BLaER1 (cell line): ENCODE measurements at regions not wholly inside any gene's neighbourhood (a gene's known extent, or its start where the extent isn't known, plus 50 kb on each side); places are given as distances from the start of the nearest gene placed in this dataset.

ENCODE experiments used
- H3K27ac ChIP-seq: shearing (Covaris generic); formaldehyde crosslinking; 2 replicates; pipeline ENCODE4 v1.8.1; 2022
- H3K27me3 ChIP-seq: shearing (Covaris generic); formaldehyde crosslinking; 2 replicates; pipeline ENCODE4 v1.8.1; 2022
- H3K36me3 ChIP-seq: shearing (Covaris generic); formaldehyde crosslinking; 2 replicates; pipeline ENCODE4 v1.8.1; 2022
- H3K4me1 ChIP-seq: shearing (Covaris generic); formaldehyde crosslinking; 2 replicates; pipeline ENCODE4 v1.8.1; 2022
- H3K4me2 ChIP-seq: shearing (Covaris generic); formaldehyde crosslinking; 2 replicates; pipeline ENCODE4 v1.8.1; 2022
- H3K4me3 ChIP-seq: shearing (Covaris generic); formaldehyde crosslinking; 2 replicates; pipeline ENCODE4 v1.8.1; 2022
- H3K9ac ChIP-seq: shearing (Covaris generic); formaldehyde crosslinking; 2 replicates; pipeline ENCODE4 v1.8.1; 2022
- H3K9me3 ChIP-seq: shearing (Covaris generic); formaldehyde crosslinking; 2 replicates; pipeline ENCODE4 v1.8.1; 2022
- H4K20me1 ChIP-seq: shearing (Covaris generic); formaldehyde crosslinking; 2 replicates; pipeline ENCODE4 v1.8.1; 2022
- Cebpa-rat ChIP-seq: shearing (Covaris generic); IDR thresholded peaks from 2 replicates; pipeline ENCODE4 v1.8.1; 2022

DNA sequence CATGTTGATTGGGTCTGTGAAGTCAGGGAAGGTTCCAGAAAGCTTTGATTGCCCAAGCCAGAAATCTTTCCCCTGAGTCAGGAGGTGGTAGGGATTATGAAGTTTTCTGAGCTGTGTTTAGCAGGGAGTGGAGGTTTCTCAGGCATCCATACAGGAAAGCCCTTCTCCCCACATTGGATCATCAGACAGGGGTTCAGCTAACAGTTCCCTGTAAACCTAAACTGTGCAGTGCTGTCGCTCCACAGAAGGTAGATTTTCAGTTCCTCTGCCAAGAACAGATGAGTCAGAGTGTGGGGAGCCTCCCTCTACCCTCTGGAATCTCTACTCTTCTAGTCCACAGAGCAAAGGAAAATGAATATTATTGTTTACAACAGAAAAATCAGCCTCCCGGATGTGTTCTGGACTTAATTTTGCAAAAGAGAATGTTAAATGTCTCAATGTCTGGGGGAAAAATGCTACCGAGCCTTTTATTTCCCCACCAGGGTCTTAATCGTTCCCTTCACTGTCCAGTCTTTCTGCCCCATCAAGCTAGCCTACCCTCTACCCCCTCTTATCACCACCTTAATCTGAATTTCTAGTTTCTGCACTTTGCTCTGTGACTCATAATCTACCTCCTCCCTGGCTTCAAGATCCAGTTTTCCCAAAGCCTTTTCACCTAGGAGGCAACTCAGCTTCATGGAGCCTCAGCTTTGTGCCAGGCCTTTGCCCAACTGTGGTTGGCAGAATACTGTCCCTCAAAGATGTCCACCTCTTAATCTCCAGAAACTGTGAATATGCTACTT lies 355.6 kb downstream of the PRDM2 start:
- Histone ChIP-seq H3K4me1 (no peaks in the 10 kb centered on the region), H3K4me3 (no peak overlapping the region), H4K20me1 (no peaks in the 10 kb centered on the region), H3K4me2 (no peak overlapping the region), H3K36me3 (no peaks in the 10 kb centered on the region), H3K9ac (no peak overlapping the region), H3K9me3 (no peaks in the 10 kb centered on the region), H3K27ac (no peak overlapping the region), H3K27me3 (no peaks in the 10 kb centered on the region)
- no peak for TF ChIP-seq Cebpa-rat

DNA sequence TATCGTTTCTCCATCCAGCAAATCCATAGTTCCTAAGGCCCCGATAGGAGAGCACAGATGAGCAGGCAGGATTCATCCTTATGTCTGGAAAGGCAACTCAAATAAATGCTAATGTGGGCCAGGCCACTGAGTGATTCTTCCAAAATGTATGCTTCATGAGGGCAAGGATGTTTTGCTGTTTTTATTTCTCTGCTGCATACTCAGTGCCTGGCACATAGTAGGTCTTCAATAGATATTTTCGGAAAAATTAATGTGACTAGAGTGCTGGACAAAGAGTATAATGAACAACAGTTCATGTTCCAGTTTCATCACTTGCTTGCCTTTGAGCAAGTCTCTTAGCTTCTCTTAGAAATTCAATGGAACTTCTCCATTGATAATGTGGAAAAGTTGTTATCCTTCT lies 357.7 kb downstream of the PRDM2 start:
- H3K4me1 ChIP-seq: no peaks in the 10 kb centered on the region
- H3K36me3 ChIP-seq: no peaks in the 10 kb centered on the region
- H3K9me3 ChIP-seq: no peaks in the 10 kb centered on the region
- no peaks in the 10 kb centered on the region for H3K27me3 ChIP-seq
- no peak overlapping the region for H3K9ac ChIP-seq
- TF ChIP-seq Cebpa-rat: no peak
- H3K4me3 ChIP-seq: no peak overlapping the region
- H3K4me2 ChIP-seq: no peak overlapping the region
- H3K27ac ChIP-seq: no peak overlapping the region
- no peaks in the 10 kb centered on the region for H4K20me1 ChIP-seq

DNA sequence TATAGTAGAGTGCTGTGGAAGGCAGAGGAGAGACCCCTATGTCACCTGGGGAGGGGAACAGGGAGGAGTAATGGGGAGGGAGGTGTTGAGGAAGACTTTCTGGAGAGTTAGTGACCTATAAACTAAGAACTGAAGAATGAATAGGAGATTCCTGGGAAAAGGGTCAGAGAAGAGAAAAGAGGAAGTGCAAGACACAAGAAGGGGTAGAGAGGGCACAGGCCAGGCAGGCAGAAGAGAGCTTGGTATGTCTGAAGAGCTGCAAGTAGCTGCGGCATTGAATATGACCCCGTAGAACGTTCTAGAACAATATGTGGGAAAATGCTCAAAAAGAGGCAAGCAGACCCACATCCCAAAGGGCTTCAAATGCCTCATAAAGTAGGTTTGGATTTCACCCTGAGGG lies 361.2 kb downstream of the PRDM2 start:
- no peak overlapping the region for H3K4me3 ChIP-seq
- no peak overlapping the region for H3K27ac ChIP-seq
- no peak overlapping the region for H3K4me2 ChIP-seq
- no peak overlapping the region for H3K9ac ChIP-seq
- H3K4me1 ChIP-seq: no peaks in the 10 kb centered on the region
- no peaks in the 10 kb centered on the region for H3K9me3 ChIP-seq
- TF ChIP-seq Cebpa-rat: no peak
- no peaks in the 10 kb centered on the region for H3K36me3 ChIP-seq
- H4K20me1 ChIP-seq: no peaks in the 10 kb centered on the region
- no peaks in the 10 kb centered on the region for H3K27me3 ChIP-seq

DNA sequence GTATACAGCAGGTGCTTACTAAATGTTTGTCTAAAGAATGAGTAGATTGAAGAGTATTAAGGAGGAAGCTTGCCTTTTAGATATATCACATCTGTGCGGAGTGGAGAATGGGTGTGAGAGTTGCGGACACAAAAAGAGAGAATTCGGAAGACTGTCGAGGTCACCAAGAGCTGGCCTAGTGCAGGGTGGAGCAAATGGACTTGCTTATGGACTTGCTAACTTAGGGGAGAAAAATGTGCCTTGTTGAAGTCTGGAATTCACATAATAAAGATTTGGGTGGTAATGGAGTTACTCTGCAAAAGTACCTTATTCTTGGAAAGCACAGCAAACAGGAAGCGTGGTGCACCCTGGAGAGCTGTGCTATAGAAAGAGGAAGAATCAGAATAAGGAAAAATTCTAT lies 361.7 kb downstream of the PRDM2 start:
- Histone ChIP-seq H4K20me1 (no peaks in the 10 kb centered on the region), H3K4me3 (no peak overlapping the region), H3K4me2 (no peak overlapping the region), H3K4me1 (no peaks in the 10 kb centered on the region), H3K27me3 (no peaks in the 10 kb centered on the region), H3K36me3 (no peaks in the 10 kb centered on the region), H3K9me3 (no peaks in the 10 kb centered on the region), H3K27ac (no peak overlapping the region), H3K9ac (no peak overlapping the region)
- TF ChIP-seq Cebpa-rat: no peak

DNA sequence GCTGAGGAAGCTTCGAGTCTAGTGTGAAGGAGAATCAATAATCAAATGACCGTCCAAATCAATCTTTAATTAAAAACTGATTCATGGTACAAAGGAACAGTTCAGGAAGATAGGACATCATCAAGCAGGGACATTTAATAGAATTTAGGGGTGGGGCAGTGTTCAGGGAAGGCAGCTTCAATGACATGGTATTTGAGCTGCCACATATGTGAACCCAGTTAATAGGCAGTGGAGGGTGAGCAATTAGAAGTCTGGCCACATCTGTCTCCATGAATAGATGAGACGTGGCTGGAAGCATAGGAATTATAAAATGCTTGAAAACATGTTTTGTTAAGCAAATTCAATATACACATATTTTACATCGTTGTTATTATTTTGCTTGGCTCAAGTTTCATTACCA lies 362.7 kb downstream of the PRDM2 start:
- no peaks in the 10 kb centered on the region for H3K4me1 ChIP-seq
- H3K9me3 ChIP-seq: no peaks in the 10 kb centered on the region
- TF ChIP-seq Cebpa-rat: no peak
- H3K4me2 ChIP-seq: no peak overlapping the region
- no peak overlapping the region for H3K9ac ChIP-seq
- H3K27ac ChIP-seq: no peak overlapping the region
- no peaks in the 10 kb centered on the region for H4K20me1 ChIP-seq
- no peak overlapping the region for H3K4me3 ChIP-seq
- no peaks in the 10 kb centered on the region for H3K36me3 ChIP-seq
- no peaks in the 10 kb centered on the region for H3K27me3 ChIP-seq

DNA sequence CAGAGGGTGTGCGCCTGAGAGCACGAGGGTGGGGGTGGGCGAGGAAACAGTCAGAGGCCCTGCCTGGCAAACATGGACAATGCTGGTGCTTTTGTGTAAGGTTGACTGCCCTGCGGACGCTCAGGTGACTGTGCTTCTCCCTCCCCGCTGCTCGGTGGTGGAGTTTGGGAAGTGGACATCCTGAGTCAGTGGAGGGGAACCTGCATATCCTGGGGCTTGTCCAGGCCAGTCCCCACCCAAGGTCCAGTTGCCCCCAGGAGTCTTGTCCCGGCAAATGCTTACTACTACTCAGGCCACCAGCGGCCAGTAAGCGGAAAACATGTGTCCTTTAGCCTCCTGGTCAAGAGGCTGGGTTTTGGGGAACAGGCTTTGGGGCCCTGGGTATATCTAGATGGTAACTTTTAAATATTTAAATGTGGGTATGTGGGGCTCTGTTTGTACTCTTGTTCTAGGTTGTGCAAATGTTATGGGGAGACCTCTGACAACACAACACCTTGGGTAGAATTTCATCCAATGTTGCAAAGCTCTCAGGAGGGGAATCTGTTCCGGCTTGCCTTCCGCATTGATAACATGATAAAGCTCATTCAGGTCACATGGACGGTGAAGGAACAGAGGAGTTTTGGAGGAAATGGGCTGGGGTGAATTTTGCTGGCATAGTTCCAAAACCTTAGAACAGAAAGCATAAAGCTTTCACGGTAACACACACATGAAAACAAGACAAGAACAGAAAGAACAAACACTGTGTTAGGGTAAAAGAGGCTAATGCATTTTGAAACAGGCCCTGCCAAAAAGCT lies 364.9 kb downstream of the PRDM2 start:
- no peaks in the 10 kb centered on the region for H3K27me3 ChIP-seq
- H3K9ac ChIP-seq: no peak overlapping the region
- no peaks in the 10 kb centered on the region for H3K4me1 ChIP-seq
- no peak overlapping the region for H3K4me3 ChIP-seq
- no peak overlapping the region for H3K4me2 ChIP-seq
- no peaks in the 10 kb centered on the region for H3K36me3 ChIP-seq
- no peak for TF ChIP-seq Cebpa-rat
- no peaks in the 10 kb centered on the region for H3K9me3 ChIP-seq
- no peaks in the 10 kb centered on the region for H4K20me1 ChIP-seq
- H3K27ac ChIP-seq: no peak overlapping the region

DNA sequence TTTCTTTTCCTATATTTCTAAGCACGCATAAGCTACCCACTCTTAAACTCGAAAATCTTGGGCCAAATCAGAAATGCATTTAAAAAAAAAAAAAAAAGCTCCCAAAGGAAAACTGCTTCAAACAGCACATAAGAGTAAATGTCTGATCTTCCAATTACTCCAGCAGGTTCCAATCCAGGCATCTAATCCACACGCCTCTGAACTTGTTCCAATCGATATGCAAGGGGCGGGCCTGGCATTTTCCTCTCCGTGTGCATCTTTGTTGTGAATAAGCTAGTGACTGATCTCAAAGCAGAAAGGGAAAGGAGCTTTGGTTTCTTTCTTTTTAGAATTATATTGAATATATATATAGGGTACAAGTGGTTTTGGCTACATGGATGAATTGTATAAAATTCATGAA lies 365.5 kb downstream of the PRDM2 start:
- Histone ChIP-seq H3K27me3 (no peaks in the 10 kb centered on the region), H3K9me3 (no peaks in the 10 kb centered on the region), H3K27ac (no peak overlapping the region), H3K36me3 (no peaks in the 10 kb centered on the region), H3K4me1 (no peaks in the 10 kb centered on the region), H4K20me1 (no peaks in the 10 kb centered on the region), H3K4me3 (no peak overlapping the region), H3K4me2 (no peak overlapping the region), H3K9ac (no peak overlapping the region)
- TF ChIP-seq Cebpa-rat: no peak

DNA sequence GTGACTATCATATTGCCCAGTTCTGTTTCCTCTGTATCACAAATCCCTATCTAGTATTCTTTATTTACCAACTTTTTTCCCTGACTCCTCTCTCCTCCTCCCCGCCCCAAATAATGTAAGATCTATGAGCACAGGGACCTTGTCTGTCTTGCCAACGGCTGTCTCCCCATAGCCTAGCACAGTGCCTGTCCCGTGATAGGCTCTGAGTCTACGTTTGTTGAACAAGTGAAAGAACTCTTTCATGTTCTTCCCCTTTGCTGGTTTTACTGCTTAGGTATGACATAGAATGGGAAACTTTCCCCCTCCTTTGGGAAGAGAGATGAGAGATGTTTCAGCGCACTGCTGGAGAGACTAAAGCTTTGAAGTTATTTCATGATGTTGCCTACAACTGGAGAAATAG lies 367.0 kb downstream of the PRDM2 start:
- no peak overlapping the region for H3K4me2 ChIP-seq
- no peak for TF ChIP-seq Cebpa-rat
- H3K4me1 ChIP-seq: no peaks in the 10 kb centered on the region
- no peaks in the 10 kb centered on the region for H3K9me3 ChIP-seq
- no peaks in the 10 kb centered on the region for H3K36me3 ChIP-seq
- no peaks in the 10 kb centered on the region for H4K20me1 ChIP-seq
- H3K9ac ChIP-seq: no peak overlapping the region
- no peak overlapping the region for H3K27ac ChIP-seq
- no peak overlapping the region for H3K4me3 ChIP-seq
- H3K27me3 ChIP-seq: no peaks in the 10 kb centered on the region

DNA sequence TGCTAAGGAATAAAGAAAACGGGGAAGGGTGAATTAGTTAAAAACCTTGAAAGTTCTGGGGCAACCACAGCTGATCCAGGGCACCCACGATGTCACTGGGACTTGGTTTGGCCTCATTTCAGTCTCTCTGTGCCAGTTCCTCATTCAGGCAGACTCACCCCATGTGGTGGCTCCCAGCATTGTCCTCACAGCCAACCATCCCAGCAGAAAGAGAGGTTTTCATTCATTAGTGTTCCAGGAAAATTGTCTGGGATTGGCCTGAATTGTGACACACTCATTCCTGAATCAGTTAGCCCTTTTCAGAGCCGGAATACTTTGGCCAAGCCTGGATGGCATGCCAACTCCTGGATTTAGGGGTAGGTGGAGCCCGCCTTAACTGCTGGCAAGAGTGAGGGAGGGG lies 367.7 kb downstream of the PRDM2 start:
- H4K20me1 ChIP-seq: no peaks in the 10 kb centered on the region
- no peaks in the 10 kb centered on the region for H3K27me3 ChIP-seq
- no peaks in the 10 kb centered on the region for H3K36me3 ChIP-seq
- H3K9ac ChIP-seq: no peak overlapping the region
- no peaks in the 10 kb centered on the region for H3K9me3 ChIP-seq
- no peak overlapping the region for H3K4me2 ChIP-seq
- H3K4me3 ChIP-seq: no peak overlapping the region
- no peak overlapping the region for H3K27ac ChIP-seq
- TF ChIP-seq Cebpa-rat: no peak
- no peaks in the 10 kb centered on the region for H3K4me1 ChIP-seq

DNA sequence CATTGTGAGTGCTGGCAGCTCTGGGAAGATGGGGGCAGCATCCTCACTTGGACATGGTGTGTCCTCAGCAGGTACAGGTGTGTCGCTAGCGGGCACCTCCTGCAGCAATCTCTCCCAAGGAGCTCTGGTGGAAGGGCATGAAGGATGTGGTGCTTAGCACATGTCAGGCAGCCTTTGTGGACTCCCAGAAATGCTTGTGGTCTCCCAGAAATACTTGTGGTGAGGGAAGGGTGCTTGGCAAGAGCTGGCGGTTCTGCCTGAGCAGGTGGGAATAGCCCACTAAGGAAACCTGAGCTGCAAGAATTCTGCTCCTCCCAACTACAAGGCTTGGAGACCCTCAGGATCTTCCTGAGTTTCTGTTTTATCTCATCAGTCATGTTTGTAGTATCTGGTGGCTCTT lies 371.6 kb downstream of the PRDM2 start:
- Histone ChIP-seq H3K27me3 (no peaks in the 10 kb centered on the region), H4K20me1 (no peaks in the 10 kb centered on the region)

More for the DNA sequence above, 371.6 kb downstream of the PRDM2 start:
- Histone ChIP-seq H3K9ac (no peak overlapping the region), H3K36me3 (no peaks in the 10 kb centered on the region), H3K4me2 (no peak overlapping the region), H3K4me3 (no peak overlapping the region), H3K9me3 (no peaks in the 10 kb centered on the region), H3K27ac (no peak overlapping the region), H3K4me1 (no peaks in the 10 kb centered on the region)
- no peak for TF ChIP-seq Cebpa-rat
